Neural cell (in vitro differentiated cells): ENCODE measurements at regions not wholly inside any gene's neighbourhood (a gene's known extent, or its start where the extent isn't known, plus 50 kb on each side); places are given as distances from the start of the nearest gene placed in this dataset.

Experiments
- H2AFZ ChIP-seq: fragments of 200-600, 300-800 bp; sonication (generic), shearing (Covaris generic); 2 replicates; pipeline ENCODE4 v1.6.0; 2014; ENCODE audit warnings: low read depth, mild to moderate bottlenecking, antibody characterized with exemption, low read length, moderate library complexity
- H3F3A ChIP-seq: fragments of 200-600 bp; shearing (Covaris generic); 2 replicates; pipeline ENCODE4 v1.6.1; 2016; ENCODE audit warnings: mild to moderate bottlenecking, moderate library complexity, mixed read lengths, antibody characterized with exemption, low read length; ENCODE audit not compliant: insufficient read depth, poor library complexity, severe bottlenecking
- H3K27ac ChIP-seq: fragments of 200-600, 300-800 bp; sonication (generic), shearing (Covaris generic); 2 replicates; pipeline ENCODE4 v1.5.1; 2014; ENCODE audit warnings: mild to moderate bottlenecking, low read length, moderate library complexity
- H3K27me3 ChIP-seq: fragments of 300-800, 200-600 bp; sonication (generic), shearing (Covaris generic); 2 replicates; pipeline ENCODE4 v1.6.0; 2014; ENCODE audit warnings: mild to moderate bottlenecking, low read depth, low read length, moderate library complexity; ENCODE audit not compliant: insufficient read depth
- H3K36me3 ChIP-seq: fragments of 300-800, 200-600 bp; sonication (generic), shearing (Covaris generic); 2 replicates; pipeline ENCODE4 v1.5.1; 2014; ENCODE audit warnings: mild to moderate bottlenecking, antibody characterized with exemption, low read length, moderate library complexity; ENCODE audit not compliant: insufficient read depth
- H3K4me2 ChIP-seq: fragments of 300-800, 200-600 bp; sonication (generic), shearing (Covaris generic); 2 replicates; pipeline ENCODE4 v1.6.0; 2014; ENCODE audit warnings: mild to moderate bottlenecking, low read length
- H3K4me3 ChIP-seq: fragments of 300-800, 200-600 bp; sonication (generic), shearing (Covaris generic); 2 replicates; pipeline ENCODE4 v1.5.1; 2014; ENCODE audit warnings: mild to moderate bottlenecking, low read length, moderate library complexity
- H3K79me2 ChIP-seq: fragments of 200-600 bp; shearing (Covaris generic); replicated peaks from 2 replicates; pipeline ENCODE4 v1.6.0; 2014; ENCODE audit warnings: mild to moderate bottlenecking, low read length, moderate library complexity; ENCODE audit not compliant: insufficient read depth
- H3K9ac ChIP-seq: fragments of 300-800, 200-600 bp; sonication (generic), shearing (Covaris generic); 2 replicates; pipeline ENCODE4 v1.6.1; 2016; ENCODE audit warnings: mild to moderate bottlenecking, low read length, mixed read lengths
- H3K9me2 ChIP-seq: fragments of 200-600 bp; shearing (Covaris generic); 2 replicates; pipeline ENCODE4 v1.6.1; 2016; ENCODE audit warnings: mild to moderate bottlenecking, low read length, mixed read lengths; ENCODE audit not compliant: insufficient read depth
- H3K9me3 ChIP-seq: fragments of 200-600, 300-800 bp; sonication (generic), shearing (Covaris generic); 2 replicates; pipeline ENCODE4 v1.6.1; 2016; ENCODE audit warnings: mild to moderate bottlenecking, mixed run types, low read length, moderate library complexity, mixed read lengths
- H4K20me1 ChIP-seq: fragments of 200-600 bp; shearing (Covaris generic); 2 replicates; pipeline ENCODE4 v1.6.1; 2016; ENCODE audit warnings: mild to moderate bottlenecking, mixed run types; ENCODE audit not compliant: insufficient read depth
- CTCF ChIP-seq: fragments of 450-650 bp; IDR thresholded peaks from 2 replicates; pipeline ENCODE4 v1.5.1; 2014; ENCODE audit warnings: antibody characterized with exemption, mild to moderate bottlenecking, moderate library complexity; ENCODE audit not compliant: poor library complexity, severe bottlenecking
- EP300 ChIP-seq: fragments of 450-650 bp; conservative IDR thresholded peaks from 2 replicates; pipeline ENCODE4 v1.6.1; 2014; ENCODE audit warnings: antibody characterized with exemption, mild to moderate bottlenecking, moderate library complexity; ENCODE audit not compliant: poor library complexity, severe bottlenecking
- EZH2 ChIP-seq: fragments of 200-600, 300-800 bp; shearing (Covaris generic), sonication (generic); IDR thresholded peaks from 2 replicates; pipeline ENCODE4 v1.6.1; 2014; ENCODE audit warnings: antibody characterized with exemption, low read length, borderline replicate concordance, mild to moderate bottlenecking; ENCODE audit not compliant: insufficient read depth, poor library complexity, severe bottlenecking
- MXI1 ChIP-seq: fragments of 450-650 bp; conservative IDR thresholded peaks from 2 replicates; pipeline ENCODE4 v1.6.1; 2014; ENCODE audit warnings: antibody characterized with exemption, mild to moderate bottlenecking; ENCODE audit not compliant: poor library complexity, severe bottlenecking
- POLR2AphosphoS5 ChIP-seq: IDR thresholded peaks from 2 replicates; pipeline ENCODE4 v1.6.1; 2012
- RAD21 ChIP-seq: fragments of 450-650 bp; conservative IDR thresholded peaks from 2 replicates; pipeline ENCODE4 v1.6.1; 2014; ENCODE audit warnings: antibody characterized with exemption, mild to moderate bottlenecking, moderate library complexity
- SMC3 ChIP-seq: fragments of 450-650 bp; conservative IDR thresholded peaks from 2 replicates; pipeline ENCODE4 v1.6.1; 2014; ENCODE audit warnings: antibody characterized with exemption, mild to moderate bottlenecking, moderate library complexity; ENCODE audit not compliant: poor library complexity
- TAF1 ChIP-seq: IDR thresholded peaks from 2 replicates; pipeline ENCODE4 v1.6.1; 2012; ENCODE audit warnings: low read depth
- TF ChIP-seq, protein P1 (sequence below): IDR thresholded peaks from 2 replicates; pipeline ENCODE4 v1.6.1; 2012; ENCODE audit warnings: borderline replicate concordance

- Histone ChIP-seq H2AFZ (no peak overlapping the region), H3K4me2 (no peak overlapping the region), H3K79me2 (no peaks in the 10 kb centered on the region), H3K9ac (no peak overlapping the region), H3K4me3 (no peak overlapping the region), H3K27me3 (no peaks in the 10 kb centered on the region), H3K36me3 (no peaks in the 10 kb centered on the region), H3F3A (no peaks in the 10 kb centered on the region), H3K9me2 (no peaks in the 10 kb centered on the region), H3K9me3 (no peaks in the 10 kb centered on the region), H4K20me1 (no peaks in the 10 kb centered on the region), H3K27ac (no peak overlapping the region)
- TF ChIP-seq, protein P1, sequence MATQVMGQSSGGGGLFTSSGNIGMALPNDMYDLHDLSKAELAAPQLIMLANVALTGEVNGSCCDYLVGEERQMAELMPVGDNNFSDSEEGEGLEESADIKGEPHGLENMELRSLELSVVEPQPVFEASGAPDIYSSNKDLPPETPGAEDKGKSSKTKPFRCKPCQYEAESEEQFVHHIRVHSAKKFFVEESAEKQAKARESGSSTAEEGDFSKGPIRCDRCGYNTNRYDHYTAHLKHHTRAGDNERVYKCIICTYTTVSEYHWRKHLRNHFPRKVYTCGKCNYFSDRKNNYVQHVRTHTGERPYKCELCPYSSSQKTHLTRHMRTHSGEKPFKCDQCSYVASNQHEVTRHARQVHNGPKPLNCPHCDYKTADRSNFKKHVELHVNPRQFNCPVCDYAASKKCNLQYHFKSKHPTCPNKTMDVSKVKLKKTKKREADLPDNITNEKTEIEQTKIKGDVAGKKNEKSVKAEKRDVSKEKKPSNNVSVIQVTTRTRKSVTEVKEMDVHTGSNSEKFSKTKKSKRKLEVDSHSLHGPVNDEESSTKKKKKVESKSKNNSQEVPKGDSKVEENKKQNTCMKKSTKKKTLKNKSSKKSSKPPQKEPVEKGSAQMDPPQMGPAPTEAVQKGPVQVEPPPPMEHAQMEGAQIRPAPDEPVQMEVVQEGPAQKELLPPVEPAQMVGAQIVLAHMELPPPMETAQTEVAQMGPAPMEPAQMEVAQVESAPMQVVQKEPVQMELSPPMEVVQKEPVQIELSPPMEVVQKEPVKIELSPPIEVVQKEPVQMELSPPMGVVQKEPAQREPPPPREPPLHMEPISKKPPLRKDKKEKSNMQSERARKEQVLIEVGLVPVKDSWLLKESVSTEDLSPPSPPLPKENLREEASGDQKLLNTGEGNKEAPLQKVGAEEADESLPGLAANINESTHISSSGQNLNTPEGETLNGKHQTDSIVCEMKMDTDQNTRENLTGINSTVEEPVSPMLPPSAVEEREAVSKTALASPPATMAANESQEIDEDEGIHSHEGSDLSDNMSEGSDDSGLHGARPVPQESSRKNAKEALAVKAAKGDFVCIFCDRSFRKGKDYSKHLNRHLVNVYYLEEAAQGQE = no peak
- TF ChIP-seq EP300 (no peak), POLR2AphosphoS5 (no peak), SMC3 (no peak), MXI1 (no peak), EZH2 (no peak), CTCF (no peak), RAD21 (no peak), TAF1 (no peak)
Observed at GRCh38 chr12:30006021-30006420, 222.3 kb upstream of the TMTC1 start.

GRCh38 chr12:30003321-30003720, 219.6 kb upstream of the TMTC1 start:
- Histone ChIP-seq H3F3A (no peaks in the 10 kb centered on the region), H2AFZ (no peak overlapping the region), H3K4me2 (no peak overlapping the region), H3K4me3 (no peak overlapping the region), H4K20me1 (no peaks in the 10 kb centered on the region), H3K27ac (no peak overlapping the region), H3K36me3 (no peaks in the 10 kb centered on the region), H3K9ac (no peak overlapping the region), H3K9me3 (no peaks in the 10 kb centered on the region), H3K79me2 (no peaks in the 10 kb centered on the region), H3K27me3 (no peaks in the 10 kb centered on the region), H3K9me2 (no peaks in the 10 kb centered on the region)
- TF ChIP-seq CTCF (no peak), EP300 (no peak), RAD21 (no peak), MXI1 (no peak), TAF1 (no peak)
- TF ChIP-seq, protein P1 = no peak
